ENCODE measurements at regions not wholly inside any gene's neighbourhood (a gene's known extent, or its start where the extent isn't known, plus 50 kb on each side); places are given as distances from the start of the nearest gene placed in this dataset.

DNA sequence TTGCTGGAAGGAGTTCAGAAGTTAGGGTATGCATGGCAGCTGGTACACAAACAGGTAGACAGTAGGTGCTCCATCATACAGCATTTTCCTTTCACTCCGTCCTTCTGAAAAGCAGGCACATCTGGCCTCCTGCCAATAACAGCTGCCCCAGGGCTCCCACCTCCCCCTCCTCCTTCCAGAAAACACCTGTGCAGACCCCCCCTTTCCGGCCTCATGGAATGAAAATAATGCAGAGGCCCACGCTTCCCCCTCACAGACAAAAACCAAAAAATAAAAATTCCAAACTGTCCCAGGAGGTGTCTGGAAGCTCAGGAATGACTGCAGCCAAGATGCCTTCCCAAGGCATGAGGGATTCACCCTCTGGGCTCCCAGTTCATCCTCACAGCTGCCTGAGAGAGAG lies 185.5 kb downstream of the MN1 start:
- Histone ChIP-seq H3K36me3 (no peaks in the 10 kb centered on the region), H3K4me3 (replicated peaks in 1 of 3) (no peak overlapping the region), H3K27ac (no peak overlapping the region), H3K9me3 (no peaks in the 10 kb centered on the region), H3K4me1 (peaks cover 0 to 6% of the 10 kb centered on the region in 2 donors), H3K27me3 (peaks cover 4% of the 10 kb centered on the region)
- no peak for TF ChIP-seq CTCF (IDR thresholded peaks at IDR 0.05)
- no peak for TF ChIP-seq POLR2A (IDR thresholded peaks at IDR 0.05)
- DNase-seq: no peak
- intact Hi-C loops (cut with DNase I): no loop called here
- WGBS, 2 donors: 60 to 75% methylated on average over 3 of the region's 3 CpGs

- TF ChIP-seq POLR2A (IDR thresholded peaks at IDR 0.05) (no peak), CTCF (IDR thresholded peaks at IDR 0.05) (no peak)
- Histone ChIP-seq H3K27me3 (peaks cover 4% of the 10 kb centered on the region), H3K4me3 (replicated peaks in 1 of 3) (no peak overlapping the region), H3K27ac (no peak overlapping the region), H3K9me3 (no peaks in the 10 kb centered on the region), H3K4me1 (peaks cover 0 to 6% of the 10 kb centered on the region in 2 donors), H3K36me3 (no peaks in the 10 kb centered on the region)
- WGBS, 2 donors: 47 to 48% methylated on average over 2 of the region's 2 CpGs
- no peak for DNase-seq
- intact Hi-C loops (cut with DNase I): no loop called here
Observed at GRCh38 chr22:27617214-27617881, 184.2 kb downstream of the MN1 start.

- WGBS, 2 donors: 79% methylated on average over 8 to 15 of the region's 15 CpGs
Observed at GRCh38 chr22:27620367-27621154, 181.0 kb downstream of the MN1 start.

DNA sequence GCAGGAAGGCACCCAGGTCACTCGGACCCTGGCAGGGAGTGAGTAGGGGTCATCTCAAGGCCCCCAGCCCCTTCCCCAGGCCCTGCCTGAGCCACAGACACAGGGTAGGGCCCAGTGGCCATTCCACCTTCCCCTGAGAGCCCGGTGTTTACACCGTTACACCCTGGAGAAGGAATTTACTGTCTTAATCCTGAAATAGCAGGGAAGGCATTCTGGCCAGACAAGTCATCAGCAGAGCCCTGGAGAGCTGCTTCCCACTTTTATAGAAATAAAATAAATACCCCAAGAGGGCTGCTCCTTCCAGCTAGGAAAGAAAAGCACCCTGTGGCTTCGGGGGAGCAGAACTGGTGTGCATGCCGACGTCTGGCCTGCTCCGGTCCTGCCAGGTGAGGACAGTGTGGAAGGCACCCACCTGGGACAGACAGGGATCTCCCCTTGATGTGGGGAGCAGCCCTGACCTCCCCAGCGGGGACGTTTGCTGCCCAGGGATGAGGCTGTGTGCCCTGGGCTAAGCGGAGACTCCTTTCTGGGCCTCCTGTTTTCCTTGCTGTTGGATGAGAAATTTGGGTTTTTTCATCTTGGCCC lies 180.0 kb downstream of the MN1 start:
- Histone ChIP-seq H3K27ac (no peak overlapping the region), H3K27me3 (no peaks in the 10 kb centered on the region), H3K36me3 (no peaks in the 10 kb centered on the region), H3K4me1 (no peaks in the 10 kb centered on the region), H3K4me3 (replicated peaks in 1 of 3) (no peak overlapping the region), H3K9me3 (no peaks in the 10 kb centered on the region)
- 73 to 85% methylated on average over 8 to 10 of the region's 10 CpGs for WGBS, 2 donors
- no peak for TF ChIP-seq POLR2A (IDR thresholded peaks at IDR 0.05)
- no peak for TF ChIP-seq CTCF (IDR thresholded peaks at IDR 0.05)
- DNase-seq: no peak
- intact Hi-C loops (cut with DNase I): no loop called here

More at GRCh38 chr22:27620367-27621154, 181.0 kb downstream of the MN1 start:
- no peak for DNase-seq
- Histone ChIP-seq H3K9me3 (no peaks in the 10 kb centered on the region), H3K27me3 (no peaks in the 10 kb centered on the region), H3K4me1 (no peaks in the 10 kb centered on the region), H3K36me3 (no peaks in the 10 kb centered on the region), H3K27ac (no peak overlapping the region), H3K4me3 (replicated peaks in 1 of 3) (no peak overlapping the region)
- TF ChIP-seq CTCF (IDR thresholded peaks at IDR 0.05): no peak
- no peak for TF ChIP-seq POLR2A (IDR thresholded peaks at IDR 0.05)
- intact Hi-C loops (cut with DNase I): no loop called here

DNA sequence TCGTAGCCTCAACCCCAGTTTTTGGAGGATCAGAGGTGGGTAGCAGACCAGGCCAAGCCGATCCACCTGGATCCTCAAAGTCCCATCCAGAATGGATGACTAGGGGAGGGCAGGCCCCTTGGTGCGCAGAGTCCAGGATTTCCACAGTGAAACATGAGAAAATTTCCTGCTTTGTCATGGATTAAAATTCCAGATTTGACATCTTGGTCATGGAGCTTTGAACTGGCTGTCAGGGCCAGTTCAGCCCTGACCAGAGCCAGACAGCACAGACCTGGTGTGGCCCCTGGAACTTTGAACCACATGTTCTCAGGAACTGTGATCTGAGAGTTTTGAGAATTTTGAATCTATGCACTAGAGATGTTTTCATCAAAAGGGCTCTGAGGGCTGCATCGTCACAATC lies 177.5 kb downstream of the MN1 start:
- 89 to 92% methylated on average over 4 of the region's 4 CpGs for WGBS, 2 donors
- H3K9me3 ChIP-seq: no peaks in the 10 kb centered on the region
- TF ChIP-seq CTCF (IDR thresholded peaks at IDR 0.05): no peak
- no peaks in the 10 kb centered on the region for H3K27me3 ChIP-seq
- no peak for DNase-seq
- intact Hi-C loops (cut with DNase I): no loop called here
- no peaks in the 10 kb centered on the region for H3K36me3 ChIP-seq
- H3K4me3 ChIP-seq (replicated peaks in 1 of 3): no peak overlapping the region
- no peak overlapping the region for H3K27ac ChIP-seq
- no peaks in the 10 kb centered on the region for H3K4me1 ChIP-seq
